ENCODE measurements at regions not wholly inside any gene's neighbourhood (a gene's known extent, or its start where the extent isn't known, plus 50 kb on each side); places are given as distances from the start of the nearest gene placed in this dataset.

- no peak for DNase-seq
Measured at GRCh38 chr2:9739531-9739964, 103.7 kb upstream of the TAF1B start.

DNA sequence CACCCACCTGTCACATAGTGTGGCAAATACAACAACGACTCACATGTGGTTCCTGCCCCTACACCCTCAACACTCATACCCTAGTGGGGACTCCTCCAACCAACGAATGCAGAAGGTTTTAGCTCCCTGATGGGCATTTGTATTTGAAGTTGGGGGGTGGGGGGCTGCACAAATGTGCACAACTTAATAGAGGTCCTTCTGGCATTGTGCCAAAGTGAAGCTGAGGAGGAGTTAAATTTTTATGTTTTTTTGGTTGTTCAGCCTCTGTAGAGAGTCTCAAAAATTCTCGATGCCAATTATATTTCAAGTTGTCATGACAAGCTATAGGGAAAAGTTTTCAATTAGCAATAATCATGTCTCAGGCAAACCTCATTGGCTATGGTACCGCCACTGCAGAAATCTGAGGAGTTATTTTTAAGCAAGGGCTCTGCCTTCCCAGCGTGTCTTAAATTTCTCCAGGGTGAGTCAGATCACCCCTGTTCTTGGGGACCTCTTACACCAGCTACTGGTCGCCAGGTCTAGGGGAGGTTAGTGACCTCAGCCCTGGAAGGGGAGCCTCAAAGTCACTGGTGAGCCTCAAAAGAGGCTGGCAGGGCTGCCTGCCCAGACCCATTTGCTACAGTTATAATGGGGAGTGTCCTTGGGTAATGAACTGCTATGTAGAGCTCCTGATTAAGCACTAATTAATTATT lies 102.7 kb upstream of the TAF1B start:
- no peak for DNase-seq

DNA sequence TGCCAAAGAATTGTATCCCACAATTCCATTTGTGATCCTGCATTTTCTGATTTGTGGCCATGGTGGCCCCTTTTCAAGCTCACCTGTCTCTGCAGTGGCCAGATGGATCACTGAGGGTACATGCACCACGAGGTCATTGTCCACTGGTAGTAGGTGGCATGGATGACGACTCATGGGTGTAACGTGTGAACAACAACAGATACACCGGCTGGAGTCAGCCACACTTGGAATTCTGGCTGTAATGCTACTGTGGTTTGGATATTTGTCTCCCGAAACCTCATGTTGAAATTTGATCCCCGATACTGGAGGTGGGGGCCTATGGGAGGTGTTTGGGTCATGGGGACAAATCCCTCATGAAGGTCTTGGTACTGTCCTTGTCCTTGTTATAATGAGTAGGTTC lies 102.2 kb upstream of the TAF1B start:
- DNase-seq, result no peak

DNA sequence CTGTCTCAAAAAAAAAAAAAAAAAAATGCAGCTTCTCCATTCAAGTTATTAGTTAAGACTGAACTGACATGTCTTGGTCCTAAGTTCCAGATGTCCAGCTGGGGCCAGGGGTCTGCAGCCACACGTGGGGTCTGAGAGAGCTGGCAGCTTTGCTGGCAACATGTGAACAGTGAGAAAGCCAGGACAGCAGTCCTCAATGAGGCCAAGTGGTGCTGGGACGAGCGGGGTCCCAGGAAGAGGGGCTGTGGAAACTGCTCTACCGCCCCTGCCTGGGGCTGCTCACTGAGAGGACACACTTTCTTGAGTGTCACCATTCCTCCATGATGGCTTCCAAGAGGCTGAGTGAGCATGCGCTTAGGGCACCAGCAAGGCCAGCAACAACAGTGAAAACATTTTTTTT lies 100.7 kb upstream of the TAF1B start:
- no peak for DNase-seq

GRCh38 chr2:9744256-9745004 lies 98.8 kb upstream of the TAF1B start:
- no peak for DNase-seq

GRCh38 chr2:9745153-9745899 lies 97.9 kb upstream of the TAF1B start:
- no peak for DNase-seq

GRCh38 chr2:9747396-9747795 lies 95.9 kb upstream of the TAF1B start:
- DNase-seq, result no peak

DNA sequence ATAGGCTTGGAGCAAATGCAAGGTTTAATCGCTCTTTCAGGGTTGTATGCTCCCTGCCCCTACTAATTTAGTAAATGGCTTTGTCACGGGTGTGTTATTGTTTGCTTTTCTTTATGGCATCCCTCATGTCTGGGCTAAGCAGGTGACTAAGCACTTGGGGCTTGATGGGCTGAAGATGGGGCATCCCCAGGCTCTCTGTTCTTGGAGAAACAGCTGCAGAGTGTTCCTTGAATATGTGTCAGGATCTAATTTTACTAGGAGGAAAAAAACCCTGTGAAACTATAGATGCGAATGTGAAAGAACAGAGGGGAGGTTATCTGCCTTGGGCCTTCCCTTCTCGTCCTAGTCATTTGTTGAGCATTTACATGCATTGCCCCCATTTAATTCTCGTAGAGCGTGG lies 94.7 kb upstream of the TAF1B start:
- no peak for DNase-seq

GRCh38 chr2:9749546-9750223 lies 93.6 kb upstream of the TAF1B start:
- DNase-seq, result no peak

- no peak for DNase-seq
Measured at GRCh38 chr2:9750224-9751215, 92.8 kb upstream of the TAF1B start.

GRCh38 chr2:9751831-9752230 lies 91.4 kb upstream of the TAF1B start:
- DNase-seq, result no peak

- no peak for DNase-seq
Measured at GRCh38 chr2:9752441-9753275, 90.6 kb upstream of the TAF1B start.

GRCh38 chr2:9753276-9753600 lies 90.0 kb upstream of the TAF1B start:
- no peak for DNase-seq

- DNase-seq, result no peak
Measured at GRCh38 chr2:9753665-9754531, 89.4 kb upstream of the TAF1B start.

DNA sequence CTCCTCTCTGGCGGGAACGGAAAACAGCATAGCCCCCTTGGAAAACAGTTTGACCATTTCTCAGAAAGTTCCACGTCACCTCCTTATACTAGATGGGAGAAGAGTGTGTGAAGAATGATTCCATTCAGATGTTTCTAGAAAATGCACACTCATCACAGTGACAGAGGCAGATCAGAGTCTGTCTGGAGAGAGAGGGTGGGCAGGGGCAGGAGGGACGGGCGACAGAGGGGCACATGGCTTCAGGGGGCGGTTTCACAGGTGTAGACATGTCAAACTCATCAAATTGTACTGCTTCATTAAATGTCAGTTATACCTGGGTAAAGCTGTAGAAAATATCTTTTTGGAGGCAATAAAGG lies 88.8 kb upstream of the TAF1B start:
- no peak for DNase-seq

- no peak for DNase-seq
Measured at GRCh38 chr2:9755008-9755407, 88.3 kb upstream of the TAF1B start.

- no peak for DNase-seq
Measured at GRCh38 chr2:9755638-9756037, 87.6 kb upstream of the TAF1B start.

DNA sequence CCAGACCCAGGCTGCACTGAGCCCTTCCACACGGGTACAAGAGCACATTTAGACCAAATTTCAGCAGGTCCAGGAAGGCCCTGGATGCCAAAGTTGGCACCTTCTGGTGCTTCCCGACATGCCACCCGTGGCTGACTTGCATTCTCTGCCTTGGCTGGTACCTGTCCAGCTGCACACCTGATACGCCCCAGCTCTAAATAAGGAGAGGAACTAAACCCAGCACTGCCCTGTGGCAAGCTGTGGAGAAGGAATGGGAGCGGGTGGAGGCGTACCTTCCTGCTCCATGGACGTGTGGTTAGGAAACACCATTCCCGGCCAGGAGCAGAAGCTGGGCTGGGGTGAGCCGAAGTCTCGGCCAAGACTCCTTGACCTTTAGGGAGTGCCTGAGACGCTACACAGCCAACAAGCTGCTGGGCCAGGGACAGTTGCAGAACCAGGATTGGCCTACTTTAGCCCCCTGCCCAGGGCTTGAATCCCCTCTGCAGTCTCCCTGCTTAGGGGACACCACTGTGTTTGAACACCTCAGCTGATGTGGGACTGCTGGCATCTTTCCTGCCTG lies 86.5 kb upstream of the TAF1B start:
- no peak for DNase-seq

- DNase-seq, result peak; percentile 5 to 47
Measured at GRCh38 chr2:9757501-9758264, 85.6 kb upstream of the TAF1B start.

Data from NCI-H446 (cell line).